HG03571 (cell line): ENCODE measurements at regions not wholly inside any gene's neighbourhood (a gene's known extent, or its start where the extent isn't known, plus 50 kb on each side); places are given as distances from the start of the nearest gene placed in this dataset.

Experiments
- ATAC-seq: cut with Tn5 transposase; IDR thresholded peaks from one replicate; pipeline ENCODE4 v1.9.1; 2021; ENCODE audit not compliant: unreplicated experiment

DNA sequence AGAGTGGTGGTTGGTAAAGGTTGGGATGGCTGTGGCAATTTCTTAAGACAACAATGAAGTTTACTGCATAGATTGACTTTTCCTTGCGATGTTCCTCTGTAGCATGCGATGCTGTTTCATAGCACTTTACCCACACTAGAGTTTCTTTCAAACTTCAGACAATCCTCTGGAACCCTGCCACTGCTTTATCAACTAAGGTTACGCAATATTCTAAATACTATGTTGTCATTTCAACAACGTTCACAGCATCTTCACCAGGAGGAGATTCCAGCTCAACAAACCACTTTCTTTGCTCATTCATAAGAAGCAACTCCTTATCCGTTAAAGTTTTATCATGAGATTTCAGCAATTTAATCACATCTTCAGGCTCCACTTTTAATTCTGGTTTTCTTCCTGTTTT is 161.2 kb upstream of the NRSN1 start:
- no peak for ATAC-seq

DNA sequence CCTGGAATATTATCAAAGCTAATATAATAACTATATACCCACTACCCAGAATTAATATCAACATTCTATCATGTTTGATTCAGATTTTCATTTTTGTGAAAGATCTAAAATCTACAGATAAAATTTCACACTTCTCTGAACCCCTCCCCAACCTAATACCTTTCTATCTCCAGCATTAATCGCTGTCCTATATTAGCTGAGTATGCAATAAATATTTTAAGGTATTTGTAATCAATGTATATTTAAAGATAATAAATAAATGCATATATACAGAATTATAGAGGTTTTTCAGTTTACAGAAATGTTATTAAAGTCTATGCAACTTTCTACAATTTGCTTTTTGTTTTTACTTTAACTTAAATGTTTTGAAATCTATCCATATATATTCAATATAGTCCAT is 156.7 kb upstream of the NRSN1 start:
- no peak for ATAC-seq

DNA sequence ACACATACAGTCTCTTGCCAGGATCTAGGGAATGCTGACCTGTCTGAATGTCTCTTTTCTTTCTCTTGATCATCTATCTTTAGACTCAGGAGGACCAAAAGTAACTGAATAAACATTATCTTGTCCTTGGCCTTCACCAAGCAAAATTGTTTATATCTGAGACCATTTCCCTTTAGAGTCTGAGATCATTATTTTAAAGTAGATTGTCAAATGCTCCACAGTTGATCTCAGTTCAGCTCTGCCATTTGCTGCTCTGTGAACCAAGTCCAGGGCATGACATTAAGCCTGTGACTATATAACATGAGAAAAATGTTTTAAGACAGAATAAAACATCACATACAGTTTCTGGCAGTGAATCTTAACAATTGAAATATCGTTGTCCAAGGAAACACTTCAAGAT is 148.3 kb upstream of the NRSN1 start:
- ATAC-seq: no peak

DNA sequence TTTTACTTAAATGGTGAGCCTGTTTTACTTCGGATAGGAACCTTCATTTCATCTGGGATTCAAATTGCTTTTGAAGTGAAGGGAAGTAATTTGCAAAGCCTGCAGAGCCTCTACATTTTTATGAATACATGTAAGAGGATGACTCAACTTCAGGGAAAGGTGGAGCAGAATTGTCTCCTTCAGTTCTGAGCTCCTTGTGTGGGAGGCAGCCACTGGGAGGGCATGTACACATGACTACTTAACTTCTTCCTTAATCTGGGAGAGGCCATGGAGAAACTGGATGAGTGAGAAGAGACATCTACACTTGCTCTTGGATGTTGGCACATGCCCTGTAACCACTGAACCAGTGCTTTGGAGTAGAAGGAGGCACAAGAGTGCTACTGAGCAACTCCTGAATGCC is 145.1 kb upstream of the NRSN1 start:
- no peak for ATAC-seq

DNA sequence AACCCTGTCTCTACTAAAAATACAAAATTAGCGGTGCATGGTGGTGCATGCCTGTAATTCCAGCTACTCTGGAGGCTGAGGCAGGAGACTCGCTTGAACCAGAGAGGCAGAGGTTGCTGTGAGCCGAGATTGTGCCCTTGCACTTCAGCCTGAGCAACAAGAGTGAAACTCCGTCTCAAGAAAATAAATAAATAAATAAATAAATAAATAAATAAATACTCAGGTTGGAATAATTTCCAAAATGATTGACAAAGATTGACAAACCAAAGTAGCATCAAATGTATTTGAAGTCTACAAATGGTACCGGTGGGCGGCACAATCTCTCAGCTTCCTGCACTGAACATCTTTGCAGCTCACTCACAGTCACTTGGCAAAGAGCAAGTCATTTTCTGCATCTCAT is 144.1 kb upstream of the NRSN1 start:
- no peak for ATAC-seq

DNA sequence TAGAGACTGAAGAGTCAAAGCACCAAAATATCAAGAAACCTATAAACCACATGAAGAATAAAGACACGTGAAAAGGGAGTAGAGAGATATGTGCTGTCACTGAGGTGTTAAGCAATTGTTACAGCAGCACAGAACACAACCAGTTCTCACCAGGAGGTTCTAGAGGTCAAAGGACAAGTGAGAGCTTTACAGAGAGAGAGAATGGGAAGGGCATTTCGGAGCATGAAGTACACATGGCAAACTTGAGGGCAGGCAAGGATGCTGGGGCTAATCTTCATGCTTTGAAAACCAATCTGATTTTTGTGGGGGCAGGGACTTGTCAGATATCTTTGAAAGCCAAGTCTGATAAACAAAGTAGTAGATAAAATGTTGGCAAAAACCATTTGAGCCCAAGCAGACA is 142.3 kb upstream of the NRSN1 start:
- no peak for ATAC-seq

DNA sequence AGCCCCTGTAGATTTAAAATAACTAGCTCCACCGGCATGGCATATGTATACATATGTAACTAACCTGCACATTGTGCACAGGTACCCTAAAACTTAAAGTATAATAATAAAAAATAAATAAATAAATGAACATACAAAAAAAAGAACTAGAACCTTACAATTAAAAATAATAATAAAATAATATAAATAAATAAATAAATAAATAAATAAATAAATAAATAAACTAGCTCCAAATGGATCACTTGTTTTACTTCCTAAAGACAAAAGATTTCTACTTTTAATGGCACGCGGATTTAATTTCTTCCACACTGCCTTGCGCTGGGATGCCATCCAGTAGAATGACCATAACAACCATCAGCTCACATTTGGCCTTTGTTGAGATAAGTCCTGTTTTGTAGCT is 141.0 kb upstream of the NRSN1 start:
- no peak for ATAC-seq

DNA sequence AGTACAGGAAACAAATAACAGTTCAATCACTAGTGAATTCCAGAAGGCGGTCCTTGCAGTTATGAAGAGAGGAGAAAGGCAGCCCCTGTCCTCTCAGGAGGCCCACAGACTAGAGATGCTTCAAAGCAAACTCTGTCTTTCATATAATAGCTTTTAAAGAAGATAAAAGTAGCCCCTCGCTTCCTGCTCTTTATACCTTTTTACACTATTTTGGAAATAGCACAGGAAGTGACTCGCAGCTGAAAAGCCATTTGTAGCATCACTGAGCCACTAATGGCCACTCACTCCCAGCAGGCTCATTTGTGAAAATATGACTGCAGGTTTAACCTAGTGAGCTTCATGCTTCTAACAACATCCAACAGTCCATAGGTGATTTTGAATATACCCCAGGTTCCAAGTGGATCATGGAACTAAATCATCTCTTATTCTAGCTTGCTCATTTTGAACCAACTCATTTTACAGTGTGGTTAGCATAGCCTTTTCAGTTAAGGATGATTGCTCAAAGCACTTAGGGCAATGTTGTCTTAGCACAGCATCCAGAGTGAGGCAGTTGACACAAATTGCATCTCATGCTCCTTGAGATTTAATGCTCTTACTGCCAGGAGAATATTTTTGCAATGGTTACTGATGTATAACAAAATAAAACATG is 136.0 kb upstream of the NRSN1 start:
- ATAC-seq: no peak

DNA sequence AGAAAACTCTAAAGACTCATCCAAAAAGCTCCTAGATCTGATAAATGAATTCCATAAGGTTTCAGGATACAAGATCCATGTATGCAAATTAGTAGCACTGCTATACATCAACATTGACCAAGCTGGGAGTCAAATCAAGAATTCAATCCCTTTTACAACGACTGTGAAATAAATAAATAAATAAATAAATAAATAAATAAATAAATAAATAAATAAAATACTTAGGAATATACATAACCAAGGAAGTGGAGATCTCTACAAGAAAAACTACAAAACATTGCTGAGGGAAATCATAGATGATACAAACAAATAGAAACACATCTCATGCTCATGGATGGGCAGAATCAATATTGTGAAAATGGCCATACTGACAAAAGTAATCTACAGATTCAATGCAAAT is 132.0 kb upstream of the NRSN1 start:
- ATAC-seq: no peak

DNA sequence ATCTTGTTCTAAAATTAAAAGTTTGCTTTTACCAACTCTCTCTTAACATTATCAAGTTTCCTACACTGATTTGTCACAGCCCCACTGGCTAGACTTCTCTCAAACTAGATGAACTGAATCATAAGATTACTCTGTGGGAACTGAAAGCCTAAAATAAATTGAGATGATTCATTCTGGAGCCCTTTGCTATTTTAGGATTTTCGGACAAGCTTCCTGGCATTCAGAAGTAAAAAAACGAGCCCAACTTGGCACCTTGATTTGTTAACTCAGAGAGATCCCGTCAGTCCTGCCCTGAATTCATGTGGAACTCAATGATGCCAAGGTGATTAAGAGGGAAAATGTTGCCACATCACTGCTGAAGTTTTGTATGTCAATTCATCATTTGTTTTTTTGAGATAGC is 122.0 kb upstream of the NRSN1 start:
- ATAC-seq: no peak

DNA sequence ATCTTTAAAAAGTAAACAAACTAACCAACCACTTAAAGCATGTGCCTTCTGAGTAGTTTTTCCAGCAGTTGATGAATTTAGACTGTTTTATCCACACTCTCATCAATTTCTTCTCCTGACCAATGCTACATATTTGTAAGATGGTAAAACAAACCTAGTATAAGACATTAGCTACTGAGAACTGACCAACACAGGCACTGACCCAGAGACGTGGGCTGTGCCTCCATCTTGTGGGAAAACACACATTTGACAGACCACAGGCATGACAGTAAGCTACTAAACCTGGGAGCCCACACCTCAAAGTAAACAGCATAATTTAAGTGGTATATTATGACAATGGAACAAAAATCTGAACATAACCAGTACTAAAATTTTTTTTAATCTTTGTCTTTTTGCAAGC is 121.4 kb upstream of the NRSN1 start:
- no peak for ATAC-seq

DNA sequence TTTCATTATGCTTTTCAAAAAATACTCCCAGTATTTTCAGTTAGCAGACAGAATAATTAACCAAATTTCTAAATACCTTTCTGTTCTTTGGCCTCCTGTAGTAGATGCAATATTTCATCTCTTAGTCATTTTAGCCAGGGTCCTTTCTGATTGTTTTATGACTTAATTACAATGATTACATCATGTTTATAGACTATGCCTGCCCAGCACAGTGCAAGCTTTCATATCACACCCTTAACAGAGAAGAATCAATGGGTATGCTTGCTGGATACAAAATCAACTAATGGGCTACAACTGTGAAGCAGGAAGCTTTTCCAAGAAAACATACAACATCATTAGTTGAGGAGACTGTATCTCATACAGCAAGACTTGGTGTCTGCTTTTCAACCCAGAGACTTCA is 119.8 kb upstream of the NRSN1 start:
- no peak for ATAC-seq

DNA sequence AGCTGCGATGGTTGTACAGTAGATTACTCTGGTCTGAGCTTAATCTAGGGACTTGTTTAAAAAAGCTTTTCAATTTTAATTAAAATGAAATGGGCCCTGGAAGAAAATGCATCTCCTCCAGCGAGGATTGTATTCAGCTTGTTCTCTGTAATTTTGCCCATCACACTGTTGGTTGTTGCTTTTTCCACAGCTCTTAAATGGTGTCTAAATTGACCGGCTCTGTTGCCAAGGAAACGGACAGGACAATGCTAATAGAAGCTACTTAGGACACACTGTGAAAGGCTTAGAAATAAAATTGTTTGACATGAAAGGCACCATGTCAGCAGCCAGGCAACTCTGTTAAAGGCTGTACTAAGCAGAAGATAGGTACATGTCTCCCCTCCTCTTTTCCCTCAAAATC is 116.7 kb upstream of the NRSN1 start:
- ATAC-seq: no peak

DNA sequence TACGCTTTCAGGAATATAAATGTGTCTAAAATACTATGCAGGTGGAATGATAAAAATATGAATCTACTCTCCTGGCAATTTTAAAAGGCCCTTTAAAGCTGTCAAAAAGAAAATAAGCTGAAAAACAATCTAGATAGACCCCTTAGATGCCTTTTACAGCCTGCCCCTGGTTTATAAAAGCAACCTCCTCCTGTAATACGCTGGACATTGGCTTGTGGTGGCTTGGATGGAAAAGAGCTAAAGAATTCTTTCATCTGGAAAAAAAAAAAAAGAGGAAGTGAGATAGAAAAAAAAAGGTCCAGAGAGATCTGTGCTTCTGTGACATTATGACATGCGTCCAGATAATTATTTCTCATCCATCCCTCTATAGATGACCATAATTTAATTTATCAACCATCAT is 115.9 kb upstream of the NRSN1 start:
- ATAC-seq: no peak

DNA sequence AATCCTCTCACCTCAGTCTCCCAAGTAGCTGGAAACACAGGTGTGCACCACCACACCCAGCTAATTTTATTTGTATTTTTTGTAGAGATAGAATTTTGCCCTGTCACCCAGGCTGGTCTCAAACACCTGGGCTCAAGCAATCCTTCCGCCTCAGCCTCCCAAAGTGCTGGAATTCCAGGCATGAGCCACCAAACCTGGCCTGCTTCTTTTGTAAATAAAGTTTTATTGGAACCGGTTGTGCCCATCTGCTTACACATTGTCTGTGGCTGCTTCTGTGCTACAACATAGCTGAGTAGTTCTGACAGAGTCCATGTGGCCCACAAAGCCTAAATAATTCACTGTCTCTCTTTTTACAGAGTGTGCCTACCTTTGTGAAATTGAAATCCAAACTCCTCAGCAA is 109.7 kb upstream of the NRSN1 start:
- no peak for ATAC-seq

DNA sequence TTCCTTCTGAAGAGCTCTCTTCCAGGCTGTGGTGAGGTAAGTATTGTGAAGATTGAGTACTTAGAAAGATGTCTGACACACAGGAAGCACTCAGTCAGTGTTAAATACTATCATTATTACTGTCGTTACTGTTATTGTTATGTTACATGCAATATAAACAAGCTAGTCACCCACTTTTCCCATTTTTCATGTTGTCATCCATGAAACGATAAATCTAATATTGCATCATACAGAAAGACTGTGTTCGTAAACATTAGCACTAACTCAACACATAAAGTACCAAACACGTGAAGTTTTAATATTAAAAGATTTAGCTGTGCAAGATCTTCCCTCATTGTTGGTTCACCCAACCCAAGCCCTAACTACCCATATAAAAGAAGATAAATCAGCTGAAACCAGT is 109.2 kb upstream of the NRSN1 start:
- no peak for ATAC-seq

DNA sequence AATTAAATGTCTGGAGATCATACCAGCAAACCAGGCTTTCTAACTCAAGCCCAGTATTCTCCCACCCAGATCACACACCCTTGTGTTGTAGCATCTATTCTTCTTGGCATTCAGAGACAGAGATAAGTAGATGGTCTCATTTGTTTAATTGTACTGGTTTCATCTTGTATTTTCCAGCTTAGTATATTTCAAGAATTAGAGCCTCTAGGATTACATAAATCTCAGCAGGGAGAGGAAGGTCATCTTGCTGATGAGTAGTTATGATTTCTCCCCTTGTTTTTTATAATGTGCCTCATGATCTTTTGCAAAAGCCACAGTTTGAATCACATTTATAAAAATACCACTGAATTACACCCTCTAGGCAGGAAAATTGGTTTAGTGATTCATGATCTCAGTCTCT is 106.6 kb upstream of the NRSN1 start:
- no peak for ATAC-seq

DNA sequence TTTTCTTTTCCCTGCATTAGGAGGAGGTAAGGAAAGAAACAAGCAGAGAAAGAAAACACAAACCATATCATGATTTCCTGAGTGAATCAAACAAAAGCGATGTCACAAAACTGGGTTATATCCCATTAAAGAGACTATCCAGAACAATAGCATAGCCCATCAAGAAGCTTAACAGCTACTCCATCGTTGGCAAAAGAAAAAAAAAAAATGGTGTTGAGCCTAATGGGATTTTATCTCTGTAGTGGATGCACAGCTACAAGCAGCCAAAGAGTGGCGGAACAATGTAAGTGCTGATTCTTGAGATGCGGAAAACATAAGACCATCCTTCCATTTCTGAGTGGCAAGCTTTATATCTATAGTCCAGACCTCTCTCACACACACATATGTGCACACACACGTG is 106.2 kb upstream of the NRSN1 start:
- no peak for ATAC-seq

DNA sequence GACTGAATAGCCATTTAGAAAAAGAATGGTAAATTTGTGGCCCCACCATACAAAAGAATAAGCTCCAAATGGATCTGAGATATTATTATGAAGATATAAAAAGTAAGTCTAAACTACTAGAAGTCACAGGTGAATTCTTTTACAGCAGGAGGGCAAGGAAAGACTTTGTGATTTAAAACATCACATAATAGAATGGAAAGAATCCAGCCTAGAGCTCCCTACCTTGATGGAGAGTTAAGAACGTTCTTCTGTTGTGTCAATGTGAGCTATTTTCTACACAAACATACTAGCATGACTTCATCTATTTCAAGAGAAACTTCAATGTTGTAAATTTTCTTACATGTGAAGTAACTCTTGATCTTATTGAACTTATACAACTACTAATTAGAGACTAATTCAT is 100.0 kb upstream of the NRSN1 start:
- no peak for ATAC-seq

DNA sequence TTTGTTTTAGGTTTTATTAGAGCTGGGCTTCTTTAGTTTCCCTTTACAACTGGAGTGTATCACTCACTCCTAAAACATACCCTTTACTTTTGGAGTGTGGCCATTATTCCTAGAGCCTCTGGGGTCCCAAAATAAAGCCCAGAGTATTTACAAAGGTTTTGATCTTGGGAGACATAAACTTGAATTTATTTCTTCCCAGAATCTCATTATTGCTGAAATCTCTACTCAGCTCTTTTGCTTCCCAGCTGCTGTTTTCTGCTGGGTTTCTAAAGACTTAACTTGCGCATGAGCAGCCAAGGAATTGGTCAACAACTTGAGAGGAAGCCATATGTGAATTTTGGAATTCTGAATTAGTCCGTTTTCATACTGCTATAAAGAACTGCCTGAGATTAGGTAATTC is 94.5 kb upstream of the NRSN1 start:
- ATAC-seq: no peak

DNA sequence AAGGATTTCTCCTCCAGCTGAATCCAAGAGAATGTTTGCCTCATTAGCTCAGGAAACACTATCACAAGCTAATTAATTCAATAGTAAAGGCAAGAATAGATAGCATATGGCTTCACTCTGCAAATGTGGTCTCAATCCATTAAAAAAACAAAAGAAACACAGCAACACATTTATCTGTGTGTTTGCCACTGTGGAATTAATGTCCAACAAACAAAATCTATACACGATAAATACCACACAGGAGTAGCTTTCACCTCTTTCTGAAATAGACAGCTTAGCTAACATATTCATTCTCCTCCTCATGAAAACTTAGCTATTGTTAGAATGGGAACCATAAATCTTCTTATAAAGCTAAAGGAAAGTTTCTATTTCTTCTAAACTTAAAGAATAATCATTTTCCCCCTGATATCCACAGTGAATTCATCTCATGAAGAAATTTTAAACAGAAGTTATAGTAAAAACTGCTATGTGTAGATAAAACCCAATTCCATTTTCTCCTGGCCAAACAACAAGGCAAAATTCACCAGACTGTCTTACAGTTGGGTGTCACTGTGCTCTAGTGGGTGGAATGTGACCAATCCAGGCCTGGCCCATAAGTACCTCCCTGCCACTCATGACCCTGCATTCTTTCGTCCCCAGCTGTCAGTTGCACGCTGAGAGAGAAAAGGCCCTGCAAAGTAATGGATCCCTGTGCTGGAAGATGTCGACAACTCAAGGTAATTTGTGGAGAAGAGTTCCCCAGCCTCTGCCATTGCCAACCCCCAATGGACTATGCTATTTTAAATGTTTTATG is 92.9 kb upstream of the NRSN1 start:
- no peak for ATAC-seq

DNA sequence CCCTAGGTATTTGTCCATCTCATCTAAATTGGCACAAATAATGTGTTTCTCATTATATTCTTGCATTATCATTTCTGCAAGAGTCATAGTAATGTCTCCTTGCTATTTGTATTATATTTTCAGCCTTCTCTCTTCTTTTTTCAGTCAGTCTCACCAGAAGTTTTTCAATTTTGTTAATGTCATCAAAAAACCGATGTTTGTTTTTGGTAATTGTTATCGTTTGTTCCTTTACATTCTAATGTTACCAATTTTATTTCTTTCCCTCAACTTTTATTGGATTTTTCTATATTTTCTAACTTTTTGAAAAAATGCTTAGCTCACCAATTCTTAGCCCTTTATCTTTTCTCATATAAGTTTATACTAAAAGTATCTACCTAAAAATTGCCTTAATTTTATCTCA is 82.2 kb upstream of the NRSN1 start:
- no peak for ATAC-seq
